Loucy (cell line): ENCODE measurements at regions not wholly inside any gene's neighbourhood (a gene's known extent, or its start where the extent isn't known, plus 50 kb on each side); places are given as distances from the start of the nearest gene placed in this dataset.

Experiments
- CTCF ChIP-seq: fragments of 200-600 bp; sonication (generic); conservative IDR thresholded peaks from 2 replicates; pipeline ENCODE4 v1.5.1; 2014; ENCODE audit warnings: mild to moderate bottlenecking, antibody characterized with exemption, low read length
- EZH2phosphoT487 ChIP-seq: fragments of 200-600 bp; IDR thresholded peaks from 2 replicates; pipeline ENCODE4 v1.6.1; 2018; ENCODE audit warnings: antibody characterized with exemption, mild to moderate bottlenecking, moderate library complexity, borderline replicate concordance

GRCh38 chr18:78174737-78175136 lies 804.9 kb upstream of the SALL3 start:
- TF ChIP-seq CTCF (no peak), EZH2phosphoT487 (no peak)
